ENCODE measurements at regions not wholly inside any gene's neighbourhood (a gene's known extent, or its start where the extent isn't known, plus 50 kb on each side); places are given as distances from the start of the nearest gene placed in this dataset.

- TF ChIP-seq CTCF (IDR thresholded peaks at IDR 0.05 in 2 of 3, conservative IDR thresholded peaks at IDR 0.05 in 1 of 3; ENCODE audit: borderline replicate concordance in 1 of 3, insufficient read depth in 1 of 3, low read depth in 2 of 3, low read length in 2 of 3) = no peak
- no peak for TF ChIP-seq EZH2 (IDR thresholded peaks at IDR 0.05)
- no peak for TF ChIP-seq POLR2A (IDR thresholded peaks at IDR 0.05; ENCODE audit: borderline replicate concordance, extremely low read depth, insufficient read depth, insufficient read length)
- TF ChIP-seq POLR2AphosphoS5 (IDR thresholded peaks at IDR 0.05; ENCODE audit: low read depth, low read length) = no peak
- no peak for TF ChIP-seq REST (IDR thresholded peaks at IDR 0.05; ENCODE audit: low read depth)
- TF ChIP-seq EZH2phosphoT487 (IDR thresholded peaks at IDR 0.05; ENCODE audit: borderline replicate concordance) = no peak
- no peak for TF ChIP-seq SP1 (IDR thresholded peaks at IDR 0.05; ENCODE audit: low read depth)
- TF ChIP-seq ELF1 (IDR thresholded peaks at IDR 0.05; ENCODE audit: borderline replicate concordance, low read depth) = no peak
- no peak for TF ChIP-seq SIN3A (IDR thresholded peaks at IDR 0.05; ENCODE audit: low read depth)
- TF ChIP-seq YY1 (IDR thresholded peaks at IDR 0.05; ENCODE audit: extremely low read depth, insufficient replicate concordance, low read depth, low read length) = no peak
- no peak for TF ChIP-seq RAD21 (IDR thresholded peaks at IDR 0.05; ENCODE audit: low read depth)
- no peak for TF ChIP-seq SRF (IDR thresholded peaks at IDR 0.05; ENCODE audit: low read depth)
Measured at GRCh38 chr18:79579807-79580497, 99.7 kb upstream of the CTDP1 start.
